NT2/D1 (cell line): ENCODE measurements at regions not wholly inside any gene's neighbourhood (a gene's known extent, or its start where the extent isn't known, plus 50 kb on each side); places are given as distances from the start of the nearest gene placed in this dataset.

Source experiments
- SUZ12 ChIP-seq: IDR thresholded peaks from 2 replicates; pipeline ENCODE4 v1.6.1; 2011; ENCODE audit not compliant: insufficient read length, insufficient read depth; ENCODE audit errors: extremely low read depth
- YY1 ChIP-seq: IDR thresholded peaks from 2 replicates; pipeline ENCODE4 v1.6.1; 2011; ENCODE audit not compliant: insufficient read length, insufficient read depth
- ZNF274 ChIP-seq: IDR thresholded peaks from 2 replicates; pipeline ENCODE4 v1.6.1; 2011; ENCODE audit warnings: mild to moderate bottlenecking, low read depth, low read length

DNA sequence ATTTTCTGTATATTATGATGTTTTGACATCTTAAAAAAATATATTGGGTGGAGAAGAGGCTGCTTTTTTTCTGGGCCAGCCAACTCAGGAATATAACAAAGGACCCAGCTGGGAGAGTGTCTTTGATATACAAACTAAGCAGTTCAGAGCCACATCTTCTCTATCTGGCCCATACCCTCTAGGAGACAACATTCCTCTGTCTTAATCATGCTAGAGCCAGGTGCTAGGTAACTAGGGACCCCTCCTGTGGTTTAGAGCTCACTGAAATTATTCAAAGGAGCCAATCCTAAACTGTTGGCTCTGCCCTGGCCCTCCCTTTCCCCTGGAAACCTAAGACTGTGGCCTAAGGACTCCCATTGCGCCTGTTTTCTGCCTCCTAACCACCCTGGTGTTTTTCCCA, 193.1 kb upstream of the DIO2 start:
- no peak for TF ChIP-seq ZNF274
- no peak for TF ChIP-seq SUZ12
- no peak for TF ChIP-seq YY1
